ENCODE measurements at regions not wholly inside any gene's neighbourhood (a gene's known extent, or its start where the extent isn't known, plus 50 kb on each side); places are given as distances from the start of the nearest gene placed in this dataset.

- H3K4me3 ChIP-seq (replicated peaks in 1 of 3), result no peak overlapping the region
- H3K27ac ChIP-seq, result no peak overlapping the region
- TF ChIP-seq POLR2A (IDR thresholded peaks at IDR 0.05) (no peak), CTCF (IDR thresholded peaks at IDR 0.05) (no peak)
- intact Hi-C loops (cut with DNase I), result no loop called here
- no peaks in the 10 kb centered on the region for H3K27me3 ChIP-seq
- H3K4me1 ChIP-seq, result no peaks in the 10 kb centered on the region
- H3K9me3 ChIP-seq, result no peaks in the 10 kb centered on the region
- no peak for DNase-seq
- H3K36me3 ChIP-seq, result no peaks in the 10 kb centered on the region
- 96 to 98% methylated on average over 1 of the region's 1 CpG for WGBS, 2 donors
These were observed 789.6 kb downstream of the CDH8 start for GRCh38 chr16:61246592-61246991.

GRCh38 chr16:61243954-61244353, 792.3 kb downstream of the CDH8 start:
- Histone ChIP-seq H3K36me3 (no peaks in the 10 kb centered on the region), H3K9me3 (no peaks in the 10 kb centered on the region), H3K27me3 (no peaks in the 10 kb centered on the region), H3K4me3 (replicated peaks in 1 of 3) (no peak overlapping the region), H3K27ac (no peak overlapping the region), H3K4me1 (no peaks in the 10 kb centered on the region)
- intact Hi-C loops (cut with DNase I), result no loop called here
- TF ChIP-seq POLR2A (IDR thresholded peaks at IDR 0.05) (no peak), CTCF (IDR thresholded peaks at IDR 0.05) (no peak)
- 78 to 90% methylated on average over 5 of the region's 5 CpGs for WGBS, 2 donors
- no peak for DNase-seq

- Histone ChIP-seq H3K27me3 (no peaks in the 10 kb centered on the region), H3K27ac (no peak overlapping the region), H3K4me1 (no peaks in the 10 kb centered on the region), H3K9me3 (no peaks in the 10 kb centered on the region), H3K4me3 (replicated peaks in 1 of 3) (no peak overlapping the region), H3K36me3 (no peaks in the 10 kb centered on the region)
- WGBS, 2 donors, result 68 to 73% methylated on average over 9 of the region's 9 CpGs
- no peak for DNase-seq
- intact Hi-C loops (cut with DNase I), result no loop called here
- TF ChIP-seq POLR2A (IDR thresholded peaks at IDR 0.05), result no peak
- no peak for TF ChIP-seq CTCF (IDR thresholded peaks at IDR 0.05)
These were observed 798.3 kb downstream of the CDH8 start for GRCh38 chr16:61237884-61238485.

GRCh38 chr16:61233713-61234112, 802.5 kb downstream of the CDH8 start:
- Histone ChIP-seq H3K36me3 (no peaks in the 10 kb centered on the region), H3K4me3 (replicated peaks in 1 of 3) (no peak overlapping the region), H3K9me3 (no peaks in the 10 kb centered on the region), H3K4me1 (no peaks in the 10 kb centered on the region), H3K27me3 (no peaks in the 10 kb centered on the region), H3K27ac (no peak overlapping the region)
- intact Hi-C loops (cut with DNase I), result no loop called here
- TF ChIP-seq POLR2A (IDR thresholded peaks at IDR 0.05), result no peak
- TF ChIP-seq CTCF (IDR thresholded peaks at IDR 0.05), result no peak
- WGBS, 2 donors, result 61 to 64% methylated on average over 3 of the region's 3 CpGs
- DNase-seq, result no peak

- Histone ChIP-seq H3K4me3 (replicated peaks in 1 of 3) (no peak overlapping the region), H3K9me3 (no peaks in the 10 kb centered on the region), H3K27ac (no peak overlapping the region), H3K27me3 (no peaks in the 10 kb centered on the region), H3K36me3 (no peaks in the 10 kb centered on the region), H3K4me1 (no peaks in the 10 kb centered on the region)
- no peak for DNase-seq
- WGBS, 2 donors, result 76% methylated on average over 1 of the region's 1 CpG
- TF ChIP-seq POLR2A (IDR thresholded peaks at IDR 0.05), result no peak
- TF ChIP-seq CTCF (IDR thresholded peaks at IDR 0.05), result no peak
- intact Hi-C loops (cut with DNase I), result no loop called here
These were observed 807.9 kb downstream of the CDH8 start for GRCh38 chr16:61228371-61228770.
